ENCODE measurements at regions not wholly inside any gene's neighbourhood (a gene's known extent, or its start where the extent isn't known, plus 50 kb on each side); places are given as distances from the start of the nearest gene placed in this dataset.

DNA sequence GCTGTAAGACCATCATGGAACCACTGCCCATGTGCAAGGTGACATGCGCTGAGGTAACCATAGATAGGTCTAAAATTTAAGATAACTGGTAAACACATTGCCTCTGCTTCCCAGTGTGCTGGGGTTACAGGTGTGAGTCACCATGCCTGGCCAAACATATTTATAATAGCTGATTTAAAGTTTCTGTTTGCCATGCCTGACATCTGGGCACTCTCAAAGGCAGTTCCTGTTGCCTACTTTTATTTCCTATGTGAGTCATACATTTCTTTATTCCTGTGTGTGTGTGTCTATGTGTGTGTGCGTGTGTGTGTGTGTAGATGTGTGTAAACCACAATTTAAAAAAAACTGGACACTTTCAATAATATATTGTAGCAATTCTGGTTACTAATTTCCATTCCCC lies 415.2 kb upstream of the NETO1 start:
- H3F3A ChIP-seq (replicated peaks; ENCODE audit: low read depth) = no peaks in the 10 kb centered on the region
- Mint-ChIP-seq H3K9me3 (no peaks in the 10 kb centered on the region), H3K36me3 (ENCODE audit: low read depth) (no peaks in the 10 kb centered on the region; the same call in 2 of the 3 replicates), H3K27ac (no peak overlapping the region), H3K27me3 (ENCODE audit: insufficient read depth, low read depth, poor library complexity) (peaks cover 2% of the 10 kb centered on the region), H3K4me3 (no peak overlapping the region), H3K4me1 (peaks cover 4% of the 10 kb centered on the region; the same call in 2 of the 3 replicates)
- no peaks in the 10 kb centered on the region for H3K36me3 ChIP-seq (ENCODE audit: insufficient read depth)
- H3K27ac ChIP-seq (ENCODE audit: low read depth) = no peak overlapping the region
- H2AFZ ChIP-seq = no peak overlapping the region
- no peak for DNase-seq (ENCODE audit: low spot score)
- no peak for ATAC-seq
- TF ChIP-seq ZNF462 (CRISPR knock-in tag; IDR thresholded peaks at IDR 0.05) (no peak), EZH2phosphoT487 (IDR thresholded peaks at IDR 0.05; ENCODE audit: unreplicated experiment) (no peak), POLR2AphosphoS5 (IDR thresholded peaks at IDR 0.05; ENCODE audit: low read depth) (no peak), EZH2 (IDR thresholded peaks at IDR 0.05; ENCODE audit: low read depth, unreplicated experiment) (no peak), CREB1 (CRISPR knock-in tag; IDR thresholded peaks at IDR 0.05; ENCODE audit: low read depth) (no peak), NANOG (IDR thresholded peaks at IDR 0.05; ENCODE audit: borderline replicate concordance) (no peak)
- TF ChIP-seq, protein P1, sequence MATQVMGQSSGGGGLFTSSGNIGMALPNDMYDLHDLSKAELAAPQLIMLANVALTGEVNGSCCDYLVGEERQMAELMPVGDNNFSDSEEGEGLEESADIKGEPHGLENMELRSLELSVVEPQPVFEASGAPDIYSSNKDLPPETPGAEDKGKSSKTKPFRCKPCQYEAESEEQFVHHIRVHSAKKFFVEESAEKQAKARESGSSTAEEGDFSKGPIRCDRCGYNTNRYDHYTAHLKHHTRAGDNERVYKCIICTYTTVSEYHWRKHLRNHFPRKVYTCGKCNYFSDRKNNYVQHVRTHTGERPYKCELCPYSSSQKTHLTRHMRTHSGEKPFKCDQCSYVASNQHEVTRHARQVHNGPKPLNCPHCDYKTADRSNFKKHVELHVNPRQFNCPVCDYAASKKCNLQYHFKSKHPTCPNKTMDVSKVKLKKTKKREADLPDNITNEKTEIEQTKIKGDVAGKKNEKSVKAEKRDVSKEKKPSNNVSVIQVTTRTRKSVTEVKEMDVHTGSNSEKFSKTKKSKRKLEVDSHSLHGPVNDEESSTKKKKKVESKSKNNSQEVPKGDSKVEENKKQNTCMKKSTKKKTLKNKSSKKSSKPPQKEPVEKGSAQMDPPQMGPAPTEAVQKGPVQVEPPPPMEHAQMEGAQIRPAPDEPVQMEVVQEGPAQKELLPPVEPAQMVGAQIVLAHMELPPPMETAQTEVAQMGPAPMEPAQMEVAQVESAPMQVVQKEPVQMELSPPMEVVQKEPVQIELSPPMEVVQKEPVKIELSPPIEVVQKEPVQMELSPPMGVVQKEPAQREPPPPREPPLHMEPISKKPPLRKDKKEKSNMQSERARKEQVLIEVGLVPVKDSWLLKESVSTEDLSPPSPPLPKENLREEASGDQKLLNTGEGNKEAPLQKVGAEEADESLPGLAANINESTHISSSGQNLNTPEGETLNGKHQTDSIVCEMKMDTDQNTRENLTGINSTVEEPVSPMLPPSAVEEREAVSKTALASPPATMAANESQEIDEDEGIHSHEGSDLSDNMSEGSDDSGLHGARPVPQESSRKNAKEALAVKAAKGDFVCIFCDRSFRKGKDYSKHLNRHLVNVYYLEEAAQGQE (IDR thresholded peaks at IDR 0.05; ENCODE audit: unreplicated experiment) = no peak
- H3K4me2 ChIP-seq = no peak overlapping the region
- no peaks in the 10 kb centered on the region for H3K4me1 ChIP-seq (ENCODE audit: insufficient read depth)
- H3K79me2 ChIP-seq (replicated peaks; ENCODE audit: insufficient read depth) = no peaks in the 10 kb centered on the region
- no peaks in the 10 kb centered on the region for H3K27me3 ChIP-seq (ENCODE audit: insufficient read depth)
- no peak overlapping the region for H3K4me3 ChIP-seq
- peaks cover 10% of the 10 kb centered on the region; the same call in 1 of the 2 replicates for H3K9me2 ChIP-seq (ENCODE audit: insufficient read depth)
- H4K20me1 ChIP-seq (replicated peaks; ENCODE audit: insufficient read depth) = no peaks in the 10 kb centered on the region

Measured in GM23338 (cell line).